B cell (primary cell): ENCODE measurements at regions not wholly inside any gene's neighbourhood (a gene's known extent, or its start where the extent isn't known, plus 50 kb on each side); places are given as distances from the start of the nearest gene placed in this dataset.

Experiments
- EZH2 ChIP-seq: IDR thresholded peaks from 2 replicates; pipeline ENCODE4 v1.6.1; 2012; ENCODE audit warnings: borderline replicate concordance, low read depth, mild to moderate bottlenecking, moderate library complexity, low read length; ENCODE audit not compliant: insufficient read depth, poor library complexity, severe bottlenecking
- TF ChIP-seq, protein P1 (sequence below): fragments of 200-600 bp; IDR thresholded peaks from one replicate; pipeline ENCODE4 v1.8.0; 2022; ENCODE audit warnings: antibody characterized with exemption, mild to moderate bottlenecking

DNA sequence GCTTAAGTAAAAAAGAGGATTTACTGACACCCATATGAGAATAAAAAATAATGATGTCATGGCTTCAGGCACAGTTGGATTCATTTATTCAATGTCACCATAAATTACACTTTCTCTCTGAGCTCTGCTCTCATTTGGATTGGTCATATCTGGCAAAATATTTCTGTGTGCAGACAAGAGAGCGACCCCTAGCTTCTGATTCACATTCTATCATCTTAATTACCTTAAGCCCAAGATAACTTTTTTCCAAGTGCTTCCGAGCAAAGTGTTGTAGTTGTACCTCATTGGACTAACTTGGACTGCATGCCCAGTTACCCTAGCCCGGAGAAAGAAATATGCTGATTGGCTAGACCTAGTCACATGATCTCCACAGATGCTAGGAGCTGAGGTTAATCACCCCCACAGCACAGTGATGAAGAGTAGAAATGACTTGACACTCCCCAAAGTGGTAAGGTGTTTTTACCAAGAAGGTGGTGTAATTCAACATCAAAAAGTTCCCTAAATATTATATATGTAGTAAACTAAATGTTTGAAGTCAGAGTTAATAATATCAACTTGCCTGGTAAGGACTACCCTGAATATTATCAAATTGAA lies 552.2 kb upstream of the SUCLG2 start:
- TF ChIP-seq EZH2 = no peak
- TF ChIP-seq, protein P1, sequence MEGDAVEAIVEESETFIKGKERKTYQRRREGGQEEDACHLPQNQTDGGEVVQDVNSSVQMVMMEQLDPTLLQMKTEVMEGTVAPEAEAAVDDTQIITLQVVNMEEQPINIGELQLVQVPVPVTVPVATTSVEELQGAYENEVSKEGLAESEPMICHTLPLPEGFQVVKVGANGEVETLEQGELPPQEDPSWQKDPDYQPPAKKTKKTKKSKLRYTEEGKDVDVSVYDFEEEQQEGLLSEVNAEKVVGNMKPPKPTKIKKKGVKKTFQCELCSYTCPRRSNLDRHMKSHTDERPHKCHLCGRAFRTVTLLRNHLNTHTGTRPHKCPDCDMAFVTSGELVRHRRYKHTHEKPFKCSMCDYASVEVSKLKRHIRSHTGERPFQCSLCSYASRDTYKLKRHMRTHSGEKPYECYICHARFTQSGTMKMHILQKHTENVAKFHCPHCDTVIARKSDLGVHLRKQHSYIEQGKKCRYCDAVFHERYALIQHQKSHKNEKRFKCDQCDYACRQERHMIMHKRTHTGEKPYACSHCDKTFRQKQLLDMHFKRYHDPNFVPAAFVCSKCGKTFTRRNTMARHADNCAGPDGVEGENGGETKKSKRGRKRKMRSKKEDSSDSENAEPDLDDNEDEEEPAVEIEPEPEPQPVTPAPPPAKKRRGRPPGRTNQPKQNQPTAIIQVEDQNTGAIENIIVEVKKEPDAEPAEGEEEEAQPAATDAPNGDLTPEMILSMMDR = no peak
